GM13977 (cell line): ENCODE measurements at regions not wholly inside any gene's neighbourhood (a gene's known extent, or its start where the extent isn't known, plus 50 kb on each side); places are given as distances from the start of the nearest gene placed in this dataset.

Experiments
- DNase-seq: peaks from one replicate; pipeline ENCODE4 v3.0.0; 2012; ENCODE audit warnings: low spot score
- in situ Hi-C: fragments of 300-500 bp; cut with MboI; formaldehyde crosslinking; loops from one replicate; pipeline ENCODE4 v1.12.0; 2022; ENCODE audit warnings: low sequenced_read_pairs, low pct_unique_long_range_greater_than_20kb, mixed read lengths, inconsistent platforms; ENCODE audit not compliant: unreplicated experiment
- TF ChIP-seq, protein P1 (sequence below): IDR thresholded peaks from 2 replicates; pipeline ENCODE4 v1.5.1; 2012; ENCODE audit warnings: mild to moderate bottlenecking, control low read depth; ENCODE audit not compliant: insufficient read depth; ENCODE audit errors: extremely low read depth, missing control alignments

DNA sequence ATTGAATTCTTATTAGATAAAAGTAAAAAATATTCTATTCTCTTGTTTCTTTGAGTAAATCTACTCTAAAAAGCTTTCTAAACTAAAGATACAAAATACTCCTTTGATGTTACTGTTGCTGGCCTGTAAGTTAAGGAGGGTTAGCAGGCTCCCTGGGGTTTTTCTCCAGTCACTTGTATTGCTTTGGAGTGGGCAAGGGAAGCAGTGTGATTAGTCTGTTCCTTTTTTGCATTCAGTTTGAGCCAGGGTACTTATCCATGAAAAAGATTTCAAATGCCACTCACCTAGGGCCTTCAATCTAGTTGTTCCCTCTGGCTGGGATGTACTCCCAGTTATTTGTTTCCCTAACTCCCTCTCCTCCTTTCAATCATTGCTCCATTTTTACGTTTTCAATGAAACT is 256.2 kb upstream of the SMC2 start:
- no peak for DNase-seq
- in situ Hi-C loops, result no loop called here
- TF ChIP-seq, protein P1, sequence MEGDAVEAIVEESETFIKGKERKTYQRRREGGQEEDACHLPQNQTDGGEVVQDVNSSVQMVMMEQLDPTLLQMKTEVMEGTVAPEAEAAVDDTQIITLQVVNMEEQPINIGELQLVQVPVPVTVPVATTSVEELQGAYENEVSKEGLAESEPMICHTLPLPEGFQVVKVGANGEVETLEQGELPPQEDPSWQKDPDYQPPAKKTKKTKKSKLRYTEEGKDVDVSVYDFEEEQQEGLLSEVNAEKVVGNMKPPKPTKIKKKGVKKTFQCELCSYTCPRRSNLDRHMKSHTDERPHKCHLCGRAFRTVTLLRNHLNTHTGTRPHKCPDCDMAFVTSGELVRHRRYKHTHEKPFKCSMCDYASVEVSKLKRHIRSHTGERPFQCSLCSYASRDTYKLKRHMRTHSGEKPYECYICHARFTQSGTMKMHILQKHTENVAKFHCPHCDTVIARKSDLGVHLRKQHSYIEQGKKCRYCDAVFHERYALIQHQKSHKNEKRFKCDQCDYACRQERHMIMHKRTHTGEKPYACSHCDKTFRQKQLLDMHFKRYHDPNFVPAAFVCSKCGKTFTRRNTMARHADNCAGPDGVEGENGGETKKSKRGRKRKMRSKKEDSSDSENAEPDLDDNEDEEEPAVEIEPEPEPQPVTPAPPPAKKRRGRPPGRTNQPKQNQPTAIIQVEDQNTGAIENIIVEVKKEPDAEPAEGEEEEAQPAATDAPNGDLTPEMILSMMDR, result no peak

DNA sequence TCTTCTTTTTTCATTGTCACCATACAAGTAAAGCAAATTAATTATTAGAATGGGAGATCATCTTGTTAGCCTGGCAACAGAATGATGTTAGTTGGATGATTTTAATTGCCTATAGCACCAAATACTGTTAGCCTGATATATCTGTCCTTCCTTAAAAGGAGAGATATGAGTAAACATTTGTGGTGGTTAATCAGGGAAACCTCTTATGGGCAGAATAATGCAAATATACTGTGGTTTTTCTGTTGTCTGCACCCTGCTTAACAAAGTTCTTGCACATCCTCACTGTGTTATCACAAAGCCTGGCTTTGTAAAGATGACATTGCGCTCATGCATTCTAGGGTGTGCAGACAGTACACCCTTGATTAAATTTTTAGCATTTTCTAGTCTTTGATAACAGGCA is 254.9 kb upstream of the SMC2 start:
- TF ChIP-seq, protein P1, result no peak
- in situ Hi-C loops, result no loop called here
- DNase-seq, result no peak

DNA sequence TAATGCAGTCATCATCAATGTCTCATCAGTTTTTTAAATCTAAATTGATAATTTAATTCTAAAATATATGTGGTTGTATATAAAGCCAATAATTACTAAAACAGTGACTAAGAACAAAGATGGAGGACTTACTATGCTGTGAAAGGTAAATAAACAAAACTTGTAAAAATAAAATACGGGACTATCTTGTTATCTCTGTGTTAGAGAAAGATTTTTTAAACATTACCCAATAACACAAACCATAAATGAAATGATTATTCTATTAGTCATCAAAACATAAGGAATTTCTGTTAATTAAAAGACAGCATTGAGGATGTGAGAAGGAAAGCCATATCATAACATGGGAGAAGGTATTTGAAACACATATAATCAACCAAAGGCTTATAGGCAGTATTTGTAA is 226.2 kb upstream of the SMC2 start:
- in situ Hi-C loops, result no loop called here
- TF ChIP-seq, protein P1, result no peak
- DNase-seq, result no peak

DNA sequence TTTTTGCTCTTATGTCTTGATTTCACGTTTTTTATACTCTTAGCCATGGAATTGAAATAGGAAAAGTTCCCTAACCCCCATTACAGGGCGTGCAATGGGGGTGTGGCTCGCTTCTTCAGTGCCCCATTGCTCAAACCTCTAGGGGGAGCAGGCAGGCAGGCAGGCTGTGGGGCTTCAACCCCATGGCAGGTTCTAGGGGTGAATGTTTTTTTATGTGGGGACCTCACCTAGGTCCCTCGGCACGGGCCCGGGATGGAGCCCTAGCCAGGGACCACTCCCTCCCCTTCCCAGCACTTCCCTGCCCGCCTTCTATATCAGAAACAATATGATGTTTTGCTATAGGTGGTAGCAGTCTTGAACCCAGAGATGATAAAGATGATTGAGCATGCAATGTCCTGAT is 221.3 kb upstream of the SMC2 start:
- in situ Hi-C loops, result no loop called here
- no peak for DNase-seq
- TF ChIP-seq, protein P1, result no peak

DNA sequence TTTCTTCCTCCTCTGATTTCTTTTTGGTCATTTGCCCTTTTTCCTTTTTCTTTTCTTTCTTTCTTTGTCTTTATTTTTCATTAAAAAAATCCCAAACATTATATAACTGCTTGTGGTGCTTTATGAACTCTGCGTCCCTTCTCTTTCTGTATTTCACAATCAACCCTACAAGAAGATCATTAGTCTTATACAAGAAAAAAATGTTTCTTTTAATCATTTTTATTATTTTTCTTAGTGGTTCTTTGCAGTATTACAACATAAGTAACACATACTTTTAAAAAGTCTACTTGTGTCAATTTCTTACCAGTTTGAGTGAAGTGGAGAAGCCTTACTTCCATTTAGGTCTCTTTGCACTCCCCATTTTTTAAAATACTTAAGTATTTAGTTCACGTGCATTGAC is 212.7 kb upstream of the SMC2 start:
- no peak for DNase-seq
- TF ChIP-seq, protein P1, result no peak
- in situ Hi-C loops, result no loop called here

DNA sequence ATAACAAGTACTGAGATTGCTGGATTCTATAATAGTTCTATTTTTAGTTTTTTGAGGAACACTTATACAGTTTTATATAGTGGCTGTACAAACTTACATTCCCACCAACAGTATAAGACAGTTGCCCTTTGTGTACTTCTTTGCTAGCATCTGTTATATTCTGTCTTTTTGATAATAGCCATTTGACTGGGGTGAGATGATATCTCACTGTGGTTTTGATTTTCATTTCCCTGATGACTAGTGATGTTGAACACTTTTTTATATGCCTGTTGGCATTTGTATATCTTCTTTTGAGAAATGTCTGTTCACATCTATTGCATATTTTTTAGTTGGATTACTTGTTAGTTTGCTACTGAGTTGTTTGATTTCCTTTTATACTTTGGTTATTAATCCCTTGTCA is 204.1 kb upstream of the SMC2 start:
- TF ChIP-seq, protein P1, result no peak
- in situ Hi-C loops, result no loop called here
- no peak for DNase-seq

DNA sequence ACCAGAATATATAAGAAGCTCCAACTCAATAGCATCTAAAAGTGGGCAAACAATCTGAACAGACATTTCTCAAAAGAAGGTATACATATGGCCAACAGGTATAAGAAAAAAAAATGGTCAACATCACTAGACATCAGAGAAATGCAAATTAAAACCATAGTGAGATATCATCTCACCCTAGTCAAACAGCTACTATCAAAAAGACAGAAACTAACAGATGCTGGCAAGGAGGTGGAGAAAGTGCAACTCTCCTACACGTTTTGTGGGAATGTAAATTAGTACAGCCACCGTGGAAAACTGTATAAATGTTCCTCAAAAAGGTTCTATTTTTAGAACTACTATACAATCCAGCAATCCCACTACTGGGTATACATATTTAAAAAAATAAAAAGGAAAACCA is 199.9 kb upstream of the SMC2 start:
- TF ChIP-seq, protein P1, result no peak
- DNase-seq, result no peak
- in situ Hi-C loops, result no loop called here
